Keratinocyte (primary cell): ENCODE measurements at regions not wholly inside any gene's neighbourhood (a gene's known extent, or its start where the extent isn't known, plus 50 kb on each side); places are given as distances from the start of the nearest gene placed in this dataset.

Source experiments
- DNase-seq: peaks from one replicate; pipeline ENCODE4 v3.0.0-alpha.2; 2011; ENCODE audit warnings: low read depth, missing footprints, low spot score
- FAIRE-seq: peaks from 2 replicates; lab custom pipeline; 2011; peaks lifted over from hg19 to GRCh38; lab: Jason Lieb, UNC
- H2AFZ ChIP-seq: 2 replicates; pipeline ENCODE4 v1.6.0; 2012; ENCODE audit warnings: low read length, control low read depth, inconsistent platforms; ENCODE audit not compliant: control insufficient read depth
- H3K27ac ChIP-seq: 2 replicates; pipeline ENCODE4 v1.5.1; 2011; ENCODE audit warnings: low read length; ENCODE audit not compliant: control insufficient read depth, insufficient read depth
- H3K27me3 ChIP-seq: 3 replicates; pipeline ENCODE4 v1.6.0; 2011; ENCODE audit warnings: low read length; ENCODE audit not compliant: control insufficient read depth, insufficient read depth; ENCODE audit errors: extremely low read depth
- H3K36me3 ChIP-seq, 2 experiments: 2 replicates in 1 of 2; 3 replicates in 1 of 2; pipeline ENCODE4 v1.5.1; 2011; ENCODE audit warnings: low read length in 2 of 2, mild to moderate bottlenecking in 1 of 2; ENCODE audit not compliant: control insufficient read depth in 2 of 2, insufficient read depth in 2 of 2; ENCODE audit errors: extremely low read depth in 1 of 2
- H3K4me1 ChIP-seq: 3 replicates; pipeline ENCODE4 v1.5.1; 2011; ENCODE audit warnings: low read length; ENCODE audit not compliant: control insufficient read depth, insufficient read depth; ENCODE audit errors: extremely low read depth
- H3K4me2 ChIP-seq: 3 replicates; pipeline ENCODE4 v1.6.0; 2011; ENCODE audit warnings: low read depth, low read length; ENCODE audit not compliant: control insufficient read depth, insufficient read depth; ENCODE audit errors: extremely low read depth
- H3K4me3 ChIP-seq, 3 experiments: fragments of 200-600 bp in 1 of 3; sonication (generic) in 1 of 3; 2 replicates in 2 of 3; 3 replicates in 1 of 3; pipeline ENCODE4 v1.5.1; 2011 to 2016; ENCODE audit warnings: low read length in 3 of 3, mild to moderate bottlenecking in 3 of 3, control low read depth in 2 of 3, inconsistent platforms in 1 of 3, low read depth in 1 of 3, mixed read lengths in 1 of 3, mixed run types in 1 of 3, moderate library complexity in 1 of 3; ENCODE audit not compliant: control insufficient read depth in 2 of 3, insufficient read depth in 2 of 3; ENCODE audit errors: extremely low read depth in 1 of 3
- H3K79me2 ChIP-seq: 2 replicates; pipeline ENCODE4 v1.6.0; 2012; ENCODE audit warnings: low read length; ENCODE audit not compliant: control insufficient read depth, insufficient read depth
- H3K9ac ChIP-seq: 3 replicates; pipeline ENCODE4 v1.6.0; 2011; ENCODE audit warnings: low read length; ENCODE audit not compliant: control insufficient read depth, insufficient read depth; ENCODE audit errors: extremely low read depth
- H3K9me1 ChIP-seq: 3 replicates; pipeline ENCODE4 v1.6.0; 2011; ENCODE audit warnings: low read length; ENCODE audit not compliant: control insufficient read depth, insufficient read depth; ENCODE audit errors: extremely low read depth
- H3K9me3 ChIP-seq: 2 replicates; pipeline ENCODE4 v1.5.1; 2012; ENCODE audit warnings: low read depth, low read length; ENCODE audit not compliant: control insufficient read depth
- H4K20me1 ChIP-seq: 3 replicates; pipeline ENCODE4 v1.6.0; 2011; ENCODE audit warnings: low read length; ENCODE audit not compliant: control insufficient read depth, insufficient read depth; ENCODE audit errors: extremely low read depth
- EZH2 ChIP-seq: IDR thresholded peaks from one replicate; pipeline ENCODE4 v1.6.1; 2012; ENCODE audit warnings: inconsistent platforms, mild to moderate bottlenecking, low read length, moderate library complexity
- dilution Hi-C: fragments of 300-500 bp; cut with MboI; formaldehyde crosslinking; loops from one replicate; pipeline ENCODE4 v1.7.0; 2020; ENCODE audit warnings: low sequenced_read_pairs; ENCODE audit not compliant: extremely low pct_ligation_motif_present
- TF ChIP-seq, protein P1 (sequence below), 3 experiments: IDR thresholded peaks in 1 of 3; conservative IDR thresholded peaks in 1 of 3; optimal IDR thresholded peaks in 1 of 3; 2 replicates in 2 of 3; 3 replicates in 1 of 3; pipeline versions ENCODE3 to v1.5.1; 2011; ENCODE audit warnings: low read length in 3 of 3, mild to moderate bottlenecking in 3 of 3, moderate library complexity in 2 of 3, control low read depth in 1 of 3, inconsistent platforms in 1 of 3; ENCODE audit not compliant: insufficient read depth in 2 of 3; ENCODE audit errors: extremely low read depth in 1 of 3

DNA sequence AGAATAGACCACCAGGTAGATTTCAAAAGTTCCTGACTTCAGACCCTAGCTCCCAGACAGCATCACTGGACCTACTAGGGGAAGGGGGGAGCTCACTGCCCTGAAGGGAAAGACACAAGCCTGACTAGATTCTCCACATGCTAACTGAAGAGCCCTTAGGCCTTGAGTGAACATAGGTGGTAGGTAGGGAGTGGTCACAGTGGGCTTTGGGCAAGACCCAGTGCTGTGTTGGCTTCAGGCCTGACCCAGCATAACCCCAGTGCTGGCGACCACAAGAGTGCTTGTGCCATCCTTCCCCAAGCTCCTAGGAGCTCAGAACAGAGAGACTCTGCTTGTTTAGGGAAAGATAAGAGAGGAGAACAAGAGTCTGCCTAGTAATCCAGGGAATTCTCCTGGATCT, 51.1 kb upstream of the ACADM start:
- Histone ChIP-seq H3K9me3 (no peaks in the 10 kb centered on the region), H3K79me2 (no peaks in the 10 kb centered on the region), H3K4me1 (peaks cover 12% of the 10 kb centered on the region), H3K4me3 (no peak overlapping the region), H3K27me3 (no peaks in the 10 kb centered on the region), H3K36me3 (no peaks in the 10 kb centered on the region), H3K4me2 (peak overlapping the region; percentile 19), H3K9ac (no peak overlapping the region), H3K27ac (peak overlapping the region; percentile 36), H2AFZ (no peak overlapping the region), H3K9me1 (no peaks in the 10 kb centered on the region), H4K20me1 (no peaks in the 10 kb centered on the region)
- peak; percentile 5 for FAIRE-seq
- TF ChIP-seq EZH2, result no peak
- TF ChIP-seq, protein P1, sequence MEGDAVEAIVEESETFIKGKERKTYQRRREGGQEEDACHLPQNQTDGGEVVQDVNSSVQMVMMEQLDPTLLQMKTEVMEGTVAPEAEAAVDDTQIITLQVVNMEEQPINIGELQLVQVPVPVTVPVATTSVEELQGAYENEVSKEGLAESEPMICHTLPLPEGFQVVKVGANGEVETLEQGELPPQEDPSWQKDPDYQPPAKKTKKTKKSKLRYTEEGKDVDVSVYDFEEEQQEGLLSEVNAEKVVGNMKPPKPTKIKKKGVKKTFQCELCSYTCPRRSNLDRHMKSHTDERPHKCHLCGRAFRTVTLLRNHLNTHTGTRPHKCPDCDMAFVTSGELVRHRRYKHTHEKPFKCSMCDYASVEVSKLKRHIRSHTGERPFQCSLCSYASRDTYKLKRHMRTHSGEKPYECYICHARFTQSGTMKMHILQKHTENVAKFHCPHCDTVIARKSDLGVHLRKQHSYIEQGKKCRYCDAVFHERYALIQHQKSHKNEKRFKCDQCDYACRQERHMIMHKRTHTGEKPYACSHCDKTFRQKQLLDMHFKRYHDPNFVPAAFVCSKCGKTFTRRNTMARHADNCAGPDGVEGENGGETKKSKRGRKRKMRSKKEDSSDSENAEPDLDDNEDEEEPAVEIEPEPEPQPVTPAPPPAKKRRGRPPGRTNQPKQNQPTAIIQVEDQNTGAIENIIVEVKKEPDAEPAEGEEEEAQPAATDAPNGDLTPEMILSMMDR (optimal IDR thresholded peaks at IDR 0.05 in 1 of 3, IDR thresholded peaks at IDR 0.05 in 1 of 3, conservative IDR thresholded peaks at IDR 0.05 in 1 of 3; ENCODE audit: extremely low read depth in 1 of 3, insufficient read depth in 2 of 3, low read length in 3 of 3), result no peak
- dilution Hi-C loops, result no loop called here
- DNase-seq, result no peak

DNA sequence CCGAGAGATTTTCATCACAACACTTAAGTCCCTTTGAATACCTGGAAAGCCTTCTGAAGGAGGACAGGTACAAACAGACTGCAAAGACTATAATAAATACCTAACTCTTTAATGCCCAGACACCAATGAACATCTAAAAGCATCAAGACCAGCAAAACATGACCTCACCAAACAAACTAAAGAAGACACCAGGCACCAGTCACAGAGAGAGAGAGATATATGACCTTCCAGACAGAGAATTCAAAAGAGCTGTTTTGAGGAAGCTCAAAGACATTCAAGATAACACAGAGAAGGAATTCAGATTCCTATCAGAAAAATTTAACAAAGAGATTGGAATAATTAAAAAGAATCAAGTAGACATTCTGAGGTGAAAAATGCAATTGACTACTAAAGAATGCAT, 50.6 kb upstream of the ACADM start:
- no peaks in the 10 kb centered on the region for H3K79me2 ChIP-seq
- TF ChIP-seq, protein P1 (optimal IDR thresholded peaks at IDR 0.05 in 1 of 3, IDR thresholded peaks at IDR 0.05 in 1 of 3, conservative IDR thresholded peaks at IDR 0.05 in 1 of 3; ENCODE audit: extremely low read depth in 1 of 3, insufficient read depth in 2 of 3, low read length in 3 of 3), result no peak
- TF ChIP-seq EZH2, result no peak
- dilution Hi-C loops, result no loop called here
- H2AFZ ChIP-seq, result no peak overlapping the region
- H3K4me2 ChIP-seq, result no peak overlapping the region
- FAIRE-seq (no peak), DNase-seq (no peak)
- peaks cover 12% of the 10 kb centered on the region for H3K4me1 ChIP-seq
- no peaks in the 10 kb centered on the region for H3K9me3 ChIP-seq
- H3K9ac ChIP-seq, result no peak overlapping the region
- H3K36me3 ChIP-seq, result no peaks in the 10 kb centered on the region
- no peaks in the 10 kb centered on the region for H3K27me3 ChIP-seq
- H4K20me1 ChIP-seq, result no peaks in the 10 kb centered on the region
- H3K27ac ChIP-seq, result no peak overlapping the region
- no peaks in the 10 kb centered on the region for H3K9me1 ChIP-seq
- H3K4me3 ChIP-seq, result no peak overlapping the region
